Smooth muscle cell (in vitro differentiated cells): ENCODE measurements at regions not wholly inside any gene's neighbourhood (a gene's known extent, or its start where the extent isn't known, plus 50 kb on each side); places are given as distances from the start of the nearest gene placed in this dataset.

Source experiments
- DNase-seq: peaks from one replicate; lab custom pipeline; 2025; ENCODE audit not compliant: unreplicated experiment; lab: John Stamatoyannopoulos, UW
- H2AFZ ChIP-seq: fragments of 200-600 bp; sonication (generic); 2 replicates; pipeline ENCODE4 v1.6.0; 2016; ENCODE audit warnings: antibody characterized with exemption, low read depth, mild to moderate bottlenecking
- H3F3A ChIP-seq: fragments of 200-600 bp; sonication (generic); 2 replicates; pipeline ENCODE4 v1.6.0; 2017; ENCODE audit warnings: antibody characterized with exemption, low read depth
- H3K27ac ChIP-seq: fragments of 200-600 bp; sonication (generic); 2 replicates; pipeline ENCODE4 v1.5.1; 2016; ENCODE audit warnings: low read depth, mild to moderate bottlenecking
- H3K27me3 ChIP-seq: fragments of 200-600 bp; sonication (generic); 2 replicates; pipeline ENCODE4 v1.6.1; 2016; ENCODE audit warnings: low read depth, mild to moderate bottlenecking
- H3K36me3 ChIP-seq: fragments of 200-600 bp; sonication (generic); 2 replicates; pipeline ENCODE4 v1.5.1; 2016; ENCODE audit warnings: low read depth
- H3K4me1 ChIP-seq: fragments of 200-600 bp; sonication (generic); 2 replicates; pipeline ENCODE4 v1.5.1; 2016; ENCODE audit warnings: low read depth
- H3K4me2 ChIP-seq: fragments of 200-600 bp; sonication (generic); 2 replicates; pipeline ENCODE4 v1.6.0; 2016; ENCODE audit warnings: mild to moderate bottlenecking
- H3K4me3 ChIP-seq: fragments of 200-600 bp; sonication (generic); 2 replicates; pipeline ENCODE4 v1.5.1; 2016; ENCODE audit warnings: mild to moderate bottlenecking
- H3K79me2 ChIP-seq: fragments of 200-600 bp; sonication (generic); 2 replicates; pipeline ENCODE4 v1.6.0; 2016; ENCODE audit warnings: low read depth, mild to moderate bottlenecking
- H3K9ac ChIP-seq: fragments of 200-600 bp; sonication (generic); 2 replicates; pipeline ENCODE4 v1.6.0; 2016; ENCODE audit warnings: low read depth
- H3K9me3 ChIP-seq: fragments of 200-600 bp; sonication (generic); replicated peaks from 2 replicates; pipeline ENCODE4 v1.5.1; 2016; ENCODE audit warnings: low read depth
- H4K20me1 ChIP-seq: fragments of 200-600 bp; sonication (generic); 2 replicates; pipeline ENCODE4 v1.6.0; 2016; ENCODE audit warnings: low read depth
- CTCF ChIP-seq: fragments of 200-600 bp; sonication (generic); IDR thresholded peaks from 2 replicates; pipeline ENCODE4 v1.5.1; 2017; ENCODE audit warnings: borderline replicate concordance, mild to moderate bottlenecking, antibody characterized with exemption; ENCODE audit not compliant: insufficient read depth, poor library complexity, severe bottlenecking
- WGBS: methylation state at CpG from one replicate; pipeline ENCODE4 v1.1.7; 2016; ENCODE audit warnings: low lambda C conversion rate; 5-methylcytosine and 5-hydroxymethylcytosine counted together

GRCh38 chr13:69485991-69486592, 621.5 kb upstream of the ATXN8OS start:
- Histone ChIP-seq H3F3A (no peaks in the 10 kb centered on the region), H3K9ac (no peak overlapping the region), H3K36me3 (no peaks in the 10 kb centered on the region), H3K27ac (no peak overlapping the region), H2AFZ (no peak overlapping the region), H3K79me2 (no peaks in the 10 kb centered on the region), H3K4me1 (no peaks in the 10 kb centered on the region), H3K4me3 (no peak overlapping the region), H3K9me3 (peaks cover 2% of the 10 kb centered on the region), H3K27me3 (no peaks in the 10 kb centered on the region), H4K20me1 (no peaks in the 10 kb centered on the region), H3K4me2 (no peak overlapping the region)
- WGBS: 67% methylated on average over 4 of the region's 4 CpGs
- TF ChIP-seq CTCF: no peak
- no peak for DNase-seq

- Histone ChIP-seq H3K4me1 (no peaks in the 10 kb centered on the region), H2AFZ (no peak overlapping the region), H4K20me1 (no peaks in the 10 kb centered on the region), H3K27ac (no peak overlapping the region), H3K9me3 (no peaks in the 10 kb centered on the region), H3K79me2 (no peaks in the 10 kb centered on the region), H3F3A (no peaks in the 10 kb centered on the region), H3K4me2 (no peak overlapping the region), H3K27me3 (no peaks in the 10 kb centered on the region), H3K4me3 (no peak overlapping the region), H3K36me3 (no peaks in the 10 kb centered on the region), H3K9ac (no peak overlapping the region)
- TF ChIP-seq CTCF: no peak
- no peak for DNase-seq
Measured at GRCh38 chr13:69477451-69477850, 630.2 kb upstream of the ATXN8OS start.

GRCh38 chr13:69474011-69474685, 633.5 kb upstream of the ATXN8OS start:
- H3F3A ChIP-seq: no peaks in the 10 kb centered on the region
- 90% methylated on average over 2 of the region's 2 CpGs for WGBS
- H3K4me2 ChIP-seq: no peak overlapping the region
- H3K36me3 ChIP-seq: no peaks in the 10 kb centered on the region
- no peak for TF ChIP-seq CTCF
- H3K9me3 ChIP-seq: no peaks in the 10 kb centered on the region
- no peaks in the 10 kb centered on the region for H3K27me3 ChIP-seq
- H3K4me1 ChIP-seq: no peaks in the 10 kb centered on the region
- H3K27ac ChIP-seq: no peak overlapping the region
- no peaks in the 10 kb centered on the region for H3K79me2 ChIP-seq
- H3K9ac ChIP-seq: no peak overlapping the region
- no peak for DNase-seq
- no peaks in the 10 kb centered on the region for H4K20me1 ChIP-seq
- no peak overlapping the region for H3K4me3 ChIP-seq
- no peak overlapping the region for H2AFZ ChIP-seq

GRCh38 chr13:69468624-69469023, 639.0 kb upstream of the ATXN8OS start:
- no peak for TF ChIP-seq CTCF
- WGBS: 93% methylated on average over 2 of the region's 2 CpGs
- no peak overlapping the region for H3K4me3 ChIP-seq

More at GRCh38 chr13:69468624-69469023, 639.0 kb upstream of the ATXN8OS start:
- Histone ChIP-seq H3K9ac (no peak overlapping the region), H3K27me3 (no peaks in the 10 kb centered on the region), H3K79me2 (no peaks in the 10 kb centered on the region), H2AFZ (no peak overlapping the region), H3K9me3 (no peaks in the 10 kb centered on the region), H4K20me1 (no peaks in the 10 kb centered on the region), H3F3A (no peaks in the 10 kb centered on the region), H3K36me3 (no peaks in the 10 kb centered on the region), H3K4me1 (no peaks in the 10 kb centered on the region), H3K4me2 (no peak overlapping the region), H3K27ac (no peak overlapping the region)
- no peak for DNase-seq
